ENCODE measurements at regions not wholly inside any gene's neighbourhood (a gene's known extent, or its start where the extent isn't known, plus 50 kb on each side); places are given as distances from the start of the nearest gene placed in this dataset.

DNA sequence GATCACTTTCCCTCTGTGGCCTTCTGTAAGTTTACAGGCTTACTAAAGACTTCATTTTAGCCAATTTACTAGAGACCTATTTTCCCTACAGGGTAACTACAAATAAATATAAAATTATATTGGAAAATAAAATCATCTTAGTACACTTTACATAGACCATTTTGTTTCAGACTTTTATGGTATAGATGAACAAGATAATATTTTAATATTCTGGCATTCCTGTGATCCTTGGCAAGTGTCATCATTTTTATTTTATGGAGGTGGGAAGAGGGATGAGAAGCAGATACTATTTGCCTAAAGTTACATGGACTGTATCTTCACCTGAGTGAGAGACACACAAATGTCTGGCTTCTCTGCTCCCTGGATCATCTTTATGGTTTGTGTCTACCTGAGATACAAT, 149.6 kb upstream of the CWC22 start (continued):
- TF ChIP-seq, protein P1, sequence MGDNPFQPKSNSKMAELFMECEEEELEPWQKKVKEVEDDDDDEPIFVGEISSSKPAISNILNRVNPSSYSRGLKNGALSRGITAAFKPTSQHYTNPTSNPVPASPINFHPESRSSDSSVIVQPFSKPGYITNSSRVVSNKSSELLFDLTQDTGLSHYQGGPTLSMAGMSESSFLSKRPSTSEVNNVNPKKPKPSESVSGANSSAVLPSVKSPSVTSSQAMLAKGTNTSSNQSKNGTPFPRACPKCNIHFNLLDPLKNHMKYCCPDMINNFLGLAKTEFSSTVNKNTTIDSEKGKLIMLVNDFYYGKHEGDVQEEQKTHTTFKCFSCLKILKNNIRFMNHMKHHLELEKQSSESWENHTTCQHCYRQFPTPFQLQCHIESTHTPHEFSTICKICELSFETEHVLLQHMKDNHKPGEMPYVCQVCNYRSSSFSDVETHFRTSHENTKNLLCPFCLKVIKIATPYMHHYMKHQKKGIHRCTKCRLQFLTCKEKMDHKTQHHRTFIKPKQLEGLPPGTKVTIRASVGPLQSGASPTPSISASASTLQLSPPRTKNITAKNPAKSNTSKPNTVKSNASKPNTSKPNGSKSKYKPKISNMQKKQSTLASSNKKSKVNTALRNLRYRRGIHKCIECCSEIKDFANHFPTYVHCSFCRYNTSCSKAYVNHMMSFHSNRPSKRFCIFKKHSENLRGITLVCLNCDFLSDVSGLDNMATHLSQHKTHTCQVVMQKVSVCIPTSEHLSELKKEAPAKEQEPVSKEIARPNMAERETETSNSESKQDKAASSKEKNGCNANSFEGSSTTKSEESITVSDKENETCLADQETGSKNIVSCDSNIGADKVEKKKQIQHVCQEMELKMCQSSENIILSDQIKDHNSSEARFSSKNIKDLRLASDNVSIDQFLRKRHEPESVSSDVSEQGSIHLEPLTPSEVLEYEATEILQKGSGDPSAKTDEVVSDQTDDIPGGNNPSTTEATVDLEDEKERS (tag by site-specific recombination; IDR thresholded peaks at IDR 0.05): no peak
- no peak for TF ChIP-seq ZNF677 (tag by site-specific recombination; IDR thresholded peaks at IDR 0.05)

DNA sequence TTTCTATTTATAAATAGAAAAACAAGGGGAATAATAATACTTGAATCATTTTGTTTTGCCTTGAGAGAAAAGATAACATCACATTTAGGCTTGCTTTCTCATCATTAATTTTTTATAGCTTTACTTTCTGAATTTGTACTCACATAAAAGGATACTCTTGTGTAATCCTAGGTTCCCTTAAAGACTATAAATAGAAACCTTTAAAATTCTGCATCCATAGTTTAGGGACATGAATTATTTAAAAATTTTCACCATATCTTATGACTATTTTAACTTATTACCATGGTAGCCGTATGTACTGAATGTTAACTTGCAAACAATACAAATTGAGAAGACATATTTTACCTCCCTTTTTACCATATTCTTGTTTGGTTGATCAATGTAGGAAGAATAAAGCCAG, 143.5 kb upstream of the CWC22 start:
- POLR2A ChIA-PET: no interaction called here
- H3K4me3 ChIP-seq (ENCODE audit: low read depth, low read length): no peak overlapping the region
- CTCF ChIA-PET: no interaction called here
- H3K4me1 ChIP-seq (ENCODE audit: control insufficient read depth, insufficient read depth, low read length): no peaks in the 10 kb centered on the region
- no peaks in the 10 kb centered on the region for H3K36me3 ChIP-seq (ENCODE audit: control insufficient read depth in 2 of 2, insufficient read depth in 1 of 2, low read length in 2 of 2)
- H3K27ac ChIP-seq (ENCODE audit: extremely low read depth, low read depth, low read length): no peak overlapping the region
- H3K9me3 ChIP-seq (ENCODE audit: control insufficient read depth, insufficient read depth, low read depth, low read length): no peaks in the 10 kb centered on the region
- TF ChIP-seq ZNF292 (tag by site-specific recombination; IDR thresholded peaks at IDR 0.05; ENCODE audit: borderline replicate concordance, low read depth) (no peak), ZNF302 (tag by site-specific recombination; IDR thresholded peaks at IDR 0.05; ENCODE audit: low read depth) (no peak), ZFP69B (tag by site-specific recombination; IDR thresholded peaks at IDR 0.05) (no peak), ZNF549 (tag by site-specific recombination; IDR thresholded peaks at IDR 0.05) (no peak), ZNF830 (tag by site-specific recombination; IDR thresholded peaks at IDR 0.05; ENCODE audit: low read depth) (no peak), ZNF518A (tag by site-specific recombination; conservative IDR thresholded peaks at IDR 0.05; ENCODE audit: low read depth) (no peak), PRDM2 (tag by site-specific recombination; IDR thresholded peaks at IDR 0.05; ENCODE audit: borderline replicate concordance) (no peak), ZNF501 (tag by site-specific recombination; IDR thresholded peaks at IDR 0.05) (no peak), ZNF311 (tag by site-specific recombination; IDR thresholded peaks at IDR 0.05; ENCODE audit: borderline replicate concordance) (no peak), BCL11A (tag by site-specific recombination; IDR thresholded peaks at IDR 0.05; ENCODE audit: low read depth) (no peak)
- TF ChIP-seq, protein P2, sequence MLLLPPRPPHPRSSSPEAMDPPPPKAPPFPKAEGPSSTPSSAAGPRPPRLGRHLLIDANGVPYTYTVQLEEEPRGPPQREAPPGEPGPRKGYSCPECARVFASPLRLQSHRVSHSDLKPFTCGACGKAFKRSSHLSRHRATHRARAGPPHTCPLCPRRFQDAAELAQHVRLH (tag by site-specific recombination; IDR thresholded peaks at IDR 0.05): no peak
- TF ChIP-seq, protein P3, sequence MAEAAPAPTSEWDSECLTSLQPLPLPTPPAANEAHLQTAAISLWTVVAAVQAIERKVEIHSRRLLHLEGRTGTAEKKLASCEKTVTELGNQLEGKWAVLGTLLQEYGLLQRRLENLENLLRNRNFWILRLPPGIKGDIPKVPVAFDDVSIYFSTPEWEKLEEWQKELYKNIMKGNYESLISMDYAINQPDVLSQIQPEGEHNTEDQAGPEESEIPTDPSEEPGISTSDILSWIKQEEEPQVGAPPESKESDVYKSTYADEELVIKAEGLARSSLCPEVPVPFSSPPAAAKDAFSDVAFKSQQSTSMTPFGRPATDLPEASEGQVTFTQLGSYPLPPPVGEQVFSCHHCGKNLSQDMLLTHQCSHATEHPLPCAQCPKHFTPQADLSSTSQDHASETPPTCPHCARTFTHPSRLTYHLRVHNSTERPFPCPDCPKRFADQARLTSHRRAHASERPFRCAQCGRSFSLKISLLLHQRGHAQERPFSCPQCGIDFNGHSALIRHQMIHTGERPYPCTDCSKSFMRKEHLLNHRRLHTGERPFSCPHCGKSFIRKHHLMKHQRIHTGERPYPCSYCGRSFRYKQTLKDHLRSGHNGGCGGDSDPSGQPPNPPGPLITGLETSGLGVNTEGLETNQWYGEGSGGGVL (tag by site-specific recombination; IDR thresholded peaks at IDR 0.05): no peak
- TF ChIP-seq, protein P4, sequence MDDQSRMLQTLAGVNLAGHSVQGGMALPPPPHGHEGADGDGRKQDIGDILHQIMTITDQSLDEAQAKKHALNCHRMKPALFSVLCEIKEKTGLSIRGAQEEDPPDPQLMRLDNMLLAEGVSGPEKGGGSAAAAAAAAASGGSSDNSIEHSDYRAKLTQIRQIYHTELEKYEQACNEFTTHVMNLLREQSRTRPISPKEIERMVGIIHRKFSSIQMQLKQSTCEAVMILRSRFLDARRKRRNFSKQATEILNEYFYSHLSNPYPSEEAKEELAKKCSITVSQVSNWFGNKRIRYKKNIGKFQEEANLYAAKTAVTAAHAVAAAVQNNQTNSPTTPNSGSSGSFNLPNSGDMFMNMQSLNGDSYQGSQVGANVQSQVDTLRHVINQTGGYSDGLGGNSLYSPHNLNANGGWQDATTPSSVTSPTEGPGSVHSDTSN (CRISPR knock-in tag; IDR thresholded peaks at IDR 0.05): no peak
